ENCODE measurements at regions not wholly inside any gene's neighbourhood (a gene's known extent, or its start where the extent isn't known, plus 50 kb on each side); places are given as distances from the start of the nearest gene placed in this dataset.

DNA sequence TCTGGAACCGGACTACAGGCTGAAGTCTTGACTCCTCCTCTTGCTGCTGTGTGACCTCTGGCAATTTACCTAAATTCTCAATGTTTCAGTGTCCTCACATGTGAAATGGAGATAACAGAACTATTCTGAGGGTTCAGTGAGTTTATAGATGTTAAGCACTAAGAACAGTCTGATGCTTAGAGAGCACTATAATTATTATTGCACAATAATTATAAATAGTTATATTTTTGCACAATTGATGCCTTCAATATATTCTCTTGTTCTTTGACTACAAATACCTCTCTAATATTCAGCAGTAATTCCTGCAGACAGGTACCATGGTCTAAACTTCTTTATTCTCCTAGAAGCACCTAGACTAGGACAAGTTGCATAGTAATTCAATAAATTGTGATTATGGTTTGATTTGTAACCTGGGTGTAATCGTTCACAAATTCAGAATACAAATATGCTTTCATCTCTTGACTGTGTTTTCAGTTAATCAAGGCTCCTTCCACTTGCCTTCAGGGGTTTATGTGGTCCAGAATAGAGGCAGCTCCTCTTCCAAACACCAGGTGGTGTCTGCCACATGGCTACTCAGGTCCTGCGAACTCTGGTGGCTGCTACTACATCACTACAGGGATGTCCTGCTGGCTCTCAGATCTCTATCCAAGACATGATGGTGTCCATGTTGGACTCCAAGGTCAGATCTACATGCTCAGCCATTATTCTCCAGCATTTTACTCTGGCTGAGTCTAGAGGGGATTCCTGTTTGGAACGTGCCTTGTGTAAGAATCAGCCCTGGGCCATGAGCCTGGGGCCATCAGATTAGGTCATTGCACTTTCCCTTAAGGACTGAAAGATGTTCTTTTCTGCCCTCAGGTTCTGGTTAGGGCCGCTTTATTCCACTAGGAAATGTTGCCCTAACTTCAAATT, 103.4 kb downstream of the QRFPR start:
- Histone ChIP-seq H3K27me3 (replicated peaks; ENCODE audit: control insufficient read depth, insufficient read depth, low read length) (no peaks in the 10 kb centered on the region; the same call in 1 of the 2 replicates), H3K4me3 (replicated peaks; ENCODE audit: low read depth, low read length) (no peak overlapping the region), H3K36me3 (ENCODE audit: control insufficient read depth, insufficient read depth, low read length) (no peaks in the 10 kb centered on the region)
- DNase-seq (ENCODE audit: extremely low read depth, insufficient read length), result no peak
- TF ChIP-seq, protein P1, sequence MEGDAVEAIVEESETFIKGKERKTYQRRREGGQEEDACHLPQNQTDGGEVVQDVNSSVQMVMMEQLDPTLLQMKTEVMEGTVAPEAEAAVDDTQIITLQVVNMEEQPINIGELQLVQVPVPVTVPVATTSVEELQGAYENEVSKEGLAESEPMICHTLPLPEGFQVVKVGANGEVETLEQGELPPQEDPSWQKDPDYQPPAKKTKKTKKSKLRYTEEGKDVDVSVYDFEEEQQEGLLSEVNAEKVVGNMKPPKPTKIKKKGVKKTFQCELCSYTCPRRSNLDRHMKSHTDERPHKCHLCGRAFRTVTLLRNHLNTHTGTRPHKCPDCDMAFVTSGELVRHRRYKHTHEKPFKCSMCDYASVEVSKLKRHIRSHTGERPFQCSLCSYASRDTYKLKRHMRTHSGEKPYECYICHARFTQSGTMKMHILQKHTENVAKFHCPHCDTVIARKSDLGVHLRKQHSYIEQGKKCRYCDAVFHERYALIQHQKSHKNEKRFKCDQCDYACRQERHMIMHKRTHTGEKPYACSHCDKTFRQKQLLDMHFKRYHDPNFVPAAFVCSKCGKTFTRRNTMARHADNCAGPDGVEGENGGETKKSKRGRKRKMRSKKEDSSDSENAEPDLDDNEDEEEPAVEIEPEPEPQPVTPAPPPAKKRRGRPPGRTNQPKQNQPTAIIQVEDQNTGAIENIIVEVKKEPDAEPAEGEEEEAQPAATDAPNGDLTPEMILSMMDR (IDR thresholded peaks at IDR 0.05; ENCODE audit: insufficient read depth, low read length, poor library complexity, severe bottlenecking), result peak; percentile 74

DNA sequence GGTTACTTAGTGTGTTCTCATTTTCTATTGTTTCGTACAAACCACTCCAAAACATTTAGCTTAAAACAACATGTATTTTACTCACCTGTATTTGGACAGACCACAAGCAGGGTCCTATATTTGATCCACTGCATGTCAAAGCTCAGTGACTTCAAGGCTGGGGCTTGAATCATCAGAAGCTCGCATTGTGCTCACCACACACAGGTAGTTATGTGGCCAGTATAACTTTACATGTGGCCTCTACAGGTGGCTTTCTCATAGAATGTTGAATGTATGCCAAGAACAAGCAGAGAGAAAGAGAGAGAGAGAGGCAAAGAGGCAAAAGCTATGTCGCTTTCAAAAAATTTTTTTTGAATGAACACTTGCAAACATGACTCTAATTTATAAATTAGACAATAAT, 107.6 kb downstream of the QRFPR start:
- DNase-seq (ENCODE audit: extremely low read depth, insufficient read length), result no peak
- H3K36me3 ChIP-seq (ENCODE audit: control insufficient read depth, insufficient read depth, low read length), result no peaks in the 10 kb centered on the region
- TF ChIP-seq, protein P1 (IDR thresholded peaks at IDR 0.05; ENCODE audit: insufficient read depth, low read length, poor library complexity, severe bottlenecking), result no peak
- H3K27me3 ChIP-seq (replicated peaks; ENCODE audit: control insufficient read depth, insufficient read depth, low read length), result no peaks in the 10 kb centered on the region; the same call in 1 of the 2 replicates
- H3K4me3 ChIP-seq (replicated peaks; ENCODE audit: low read depth, low read length), result no peak overlapping the region

DNA sequence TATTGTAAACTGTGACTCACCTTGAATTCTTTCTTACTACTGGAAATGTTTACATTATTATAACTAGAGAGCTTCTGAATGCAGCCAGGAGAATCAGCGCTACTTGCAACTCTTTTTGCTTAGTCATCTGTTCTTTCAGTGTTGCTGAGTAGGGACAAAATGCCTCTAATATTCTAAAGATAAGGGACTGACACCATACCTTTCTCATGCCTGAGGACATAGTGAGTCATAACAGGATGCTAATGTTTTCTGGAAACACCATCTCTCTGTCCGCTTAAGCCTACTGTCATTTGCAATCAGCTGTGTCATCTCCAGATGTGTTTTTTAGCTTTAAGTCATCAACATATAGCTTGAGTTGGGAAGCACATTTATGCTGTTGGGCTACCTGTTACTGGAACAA, 108.3 kb downstream of the QRFPR start:
- TF ChIP-seq, protein P1 (IDR thresholded peaks at IDR 0.05; ENCODE audit: insufficient read depth, low read length, poor library complexity, severe bottlenecking), result no peak
- DNase-seq (ENCODE audit: extremely low read depth, insufficient read length), result peak; percentile 65
- Histone ChIP-seq H3K36me3 (ENCODE audit: control insufficient read depth, insufficient read depth, low read length) (no peaks in the 10 kb centered on the region), H3K4me3 (replicated peaks; ENCODE audit: low read depth, low read length) (no peak overlapping the region), H3K27me3 (replicated peaks; ENCODE audit: control insufficient read depth, insufficient read depth, low read length) (no peaks in the 10 kb centered on the region; the same call in 1 of the 2 replicates)

DNA sequence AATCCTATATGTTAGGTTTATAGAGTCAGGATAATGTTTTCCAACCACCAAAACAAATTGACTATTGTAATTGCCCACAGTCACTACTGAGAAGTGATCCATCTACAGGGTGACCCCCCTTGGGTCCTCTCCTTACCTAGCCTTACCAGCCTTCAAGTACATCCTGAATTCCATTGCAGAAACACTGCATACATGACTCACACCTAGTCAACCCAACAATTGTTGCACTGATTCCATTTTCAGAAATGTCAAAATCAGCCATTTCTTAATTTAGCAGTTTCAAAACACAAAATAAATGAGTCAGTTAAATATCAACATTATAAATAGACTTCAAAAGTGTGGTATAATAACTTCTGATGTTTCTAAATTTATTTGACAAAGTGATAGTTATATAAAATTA, 106.3 kb upstream of the TNIP3 start:
- Histone ChIP-seq H3K27me3 (replicated peaks; ENCODE audit: control insufficient read depth, insufficient read depth, low read length) (no peaks in the 10 kb centered on the region; the same call in 1 of the 2 replicates), H3K36me3 (ENCODE audit: control insufficient read depth, insufficient read depth, low read length) (no peaks in the 10 kb centered on the region), H3K4me3 (replicated peaks; ENCODE audit: low read depth, low read length) (no peak overlapping the region)
- TF ChIP-seq, protein P1 (IDR thresholded peaks at IDR 0.05; ENCODE audit: insufficient read depth, low read length, poor library complexity, severe bottlenecking), result no peak
- no peak for DNase-seq (ENCODE audit: extremely low read depth, insufficient read length)

DNA sequence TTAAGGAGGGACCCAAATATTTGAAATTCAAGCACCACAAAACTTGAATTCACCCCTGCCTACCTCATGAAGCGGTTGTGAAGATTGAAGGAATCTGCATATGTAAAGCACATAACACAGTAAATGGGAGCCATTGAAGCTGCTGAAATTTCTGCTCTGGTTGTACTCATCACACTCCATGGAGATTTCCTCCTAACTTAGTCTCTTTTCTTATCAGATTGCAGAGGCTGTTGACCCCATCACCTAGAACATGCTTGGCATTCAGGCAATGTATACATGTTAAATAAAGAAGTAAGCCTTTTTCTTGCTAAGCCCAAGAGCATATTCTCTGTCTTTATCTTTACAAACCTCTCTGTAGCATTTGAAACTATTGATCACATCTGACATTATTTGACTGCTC, 104.9 kb upstream of the TNIP3 start:
- Histone ChIP-seq H3K36me3 (ENCODE audit: control insufficient read depth, insufficient read depth, low read length) (no peaks in the 10 kb centered on the region), H3K27me3 (replicated peaks; ENCODE audit: control insufficient read depth, insufficient read depth, low read length) (no peaks in the 10 kb centered on the region), H3K4me3 (replicated peaks; ENCODE audit: low read depth, low read length) (no peak overlapping the region)
- no peak for DNase-seq (ENCODE audit: extremely low read depth, insufficient read length)
- TF ChIP-seq, protein P1 (IDR thresholded peaks at IDR 0.05; ENCODE audit: insufficient read depth, low read length, poor library complexity, severe bottlenecking), result no peak
